ENCODE measurements at regions not wholly inside any gene's neighbourhood (a gene's known extent, or its start where the extent isn't known, plus 50 kb on each side); places are given as distances from the start of the nearest gene placed in this dataset.

DNA sequence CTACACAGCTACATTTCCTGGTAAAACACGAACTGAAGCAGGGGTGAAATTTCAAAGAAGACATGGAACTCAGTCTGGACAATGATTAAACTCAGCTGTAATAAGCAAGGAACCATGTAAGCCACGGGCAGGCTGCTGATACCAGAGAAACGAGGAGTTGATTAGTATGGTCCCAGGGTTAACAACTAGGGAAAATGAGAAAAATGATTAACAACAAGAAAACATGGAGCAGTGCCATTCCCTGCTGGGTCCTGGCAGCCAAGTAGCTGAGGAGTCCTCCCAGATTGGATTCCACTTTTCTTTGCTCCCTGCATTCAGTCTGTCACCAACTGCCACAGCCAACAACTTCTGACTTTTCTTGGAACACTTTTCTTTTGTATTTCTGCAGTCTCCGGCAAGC is 517.0 kb upstream of the KLHL29 start:
- DNase-seq (ENCODE audit: extremely low read depth, low read depth) = no peak
- TF ChIP-seq, protein P1, sequence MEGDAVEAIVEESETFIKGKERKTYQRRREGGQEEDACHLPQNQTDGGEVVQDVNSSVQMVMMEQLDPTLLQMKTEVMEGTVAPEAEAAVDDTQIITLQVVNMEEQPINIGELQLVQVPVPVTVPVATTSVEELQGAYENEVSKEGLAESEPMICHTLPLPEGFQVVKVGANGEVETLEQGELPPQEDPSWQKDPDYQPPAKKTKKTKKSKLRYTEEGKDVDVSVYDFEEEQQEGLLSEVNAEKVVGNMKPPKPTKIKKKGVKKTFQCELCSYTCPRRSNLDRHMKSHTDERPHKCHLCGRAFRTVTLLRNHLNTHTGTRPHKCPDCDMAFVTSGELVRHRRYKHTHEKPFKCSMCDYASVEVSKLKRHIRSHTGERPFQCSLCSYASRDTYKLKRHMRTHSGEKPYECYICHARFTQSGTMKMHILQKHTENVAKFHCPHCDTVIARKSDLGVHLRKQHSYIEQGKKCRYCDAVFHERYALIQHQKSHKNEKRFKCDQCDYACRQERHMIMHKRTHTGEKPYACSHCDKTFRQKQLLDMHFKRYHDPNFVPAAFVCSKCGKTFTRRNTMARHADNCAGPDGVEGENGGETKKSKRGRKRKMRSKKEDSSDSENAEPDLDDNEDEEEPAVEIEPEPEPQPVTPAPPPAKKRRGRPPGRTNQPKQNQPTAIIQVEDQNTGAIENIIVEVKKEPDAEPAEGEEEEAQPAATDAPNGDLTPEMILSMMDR (IDR thresholded peaks at IDR 0.05; ENCODE audit: low read depth, low read length, missing control alignments) = no peak
- H3K4me3 ChIP-seq (replicated peaks; ENCODE audit: low read depth, low read length) = no peak overlapping the region

DNA sequence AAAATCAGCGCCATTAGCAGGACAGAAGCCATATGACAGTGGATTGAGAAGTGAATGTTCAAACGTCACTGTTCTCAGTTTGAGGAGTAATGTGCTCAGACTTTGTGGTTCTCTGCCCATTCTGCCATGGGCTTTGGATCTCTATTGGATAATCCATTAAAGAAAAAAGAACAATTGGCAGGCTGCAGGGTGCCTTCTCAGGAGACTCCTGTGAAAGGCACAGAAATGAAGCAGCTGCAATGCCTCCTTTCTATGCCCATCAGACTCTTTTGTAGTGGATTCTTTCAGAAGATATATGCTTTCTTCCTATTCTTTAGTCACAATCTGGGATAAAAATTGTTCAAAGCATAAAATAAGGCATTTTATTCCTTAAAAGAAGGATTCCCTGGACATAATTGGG is 506.9 kb upstream of the KLHL29 start:
- DNase-seq (ENCODE audit: extremely low read depth, low read depth) = no peak
- TF ChIP-seq, protein P1 (IDR thresholded peaks at IDR 0.05; ENCODE audit: low read depth, low read length, missing control alignments) = no peak
- H3K4me3 ChIP-seq (replicated peaks; ENCODE audit: low read depth, low read length) = no peak overlapping the region

DNA sequence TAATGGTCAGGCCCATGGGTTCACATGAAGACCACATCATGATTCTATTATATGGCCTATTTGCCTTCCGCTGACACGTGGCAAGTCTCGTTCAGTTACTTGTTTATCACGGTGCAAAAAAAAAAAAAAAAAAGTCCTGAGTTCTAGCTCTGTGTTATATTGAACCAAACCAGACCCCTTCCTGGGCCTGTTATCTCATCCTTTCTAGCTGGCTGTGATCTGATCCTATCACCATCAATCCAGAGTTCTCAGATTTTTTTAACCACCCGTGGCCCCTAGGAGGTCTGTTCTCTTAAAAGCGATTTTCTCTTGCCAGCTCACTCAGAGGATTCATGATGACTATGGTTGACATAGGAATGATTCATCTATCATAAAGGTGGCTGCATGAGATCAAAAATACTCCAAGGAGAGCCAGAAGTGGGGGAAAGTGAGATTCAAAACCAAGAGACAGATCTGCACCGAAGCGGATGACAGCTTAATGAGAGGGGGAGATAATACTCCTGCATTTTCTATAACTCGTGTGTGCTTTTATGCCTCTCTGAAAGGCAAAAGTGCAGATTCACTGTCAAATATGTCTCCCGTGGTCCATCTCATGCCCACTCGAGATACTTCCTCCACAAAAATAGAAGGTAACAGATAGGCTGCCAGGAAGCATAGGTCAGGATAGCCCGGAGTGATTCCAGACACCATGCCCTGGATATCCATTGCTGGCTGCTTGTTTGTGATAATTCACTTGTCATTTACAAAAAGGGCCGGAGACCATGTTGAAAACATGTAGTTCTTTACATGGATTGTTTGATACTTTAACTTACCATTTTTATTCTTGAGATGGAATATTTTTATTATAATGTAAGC is 505.7 kb upstream of the KLHL29 start:
- no peak for DNase-seq (ENCODE audit: extremely low read depth, low read depth)
- H3K4me3 ChIP-seq (replicated peaks; ENCODE audit: low read depth, low read length) = no peak overlapping the region
- TF ChIP-seq, protein P1 (IDR thresholded peaks at IDR 0.05; ENCODE audit: low read depth, low read length, missing control alignments) = no peak

DNA sequence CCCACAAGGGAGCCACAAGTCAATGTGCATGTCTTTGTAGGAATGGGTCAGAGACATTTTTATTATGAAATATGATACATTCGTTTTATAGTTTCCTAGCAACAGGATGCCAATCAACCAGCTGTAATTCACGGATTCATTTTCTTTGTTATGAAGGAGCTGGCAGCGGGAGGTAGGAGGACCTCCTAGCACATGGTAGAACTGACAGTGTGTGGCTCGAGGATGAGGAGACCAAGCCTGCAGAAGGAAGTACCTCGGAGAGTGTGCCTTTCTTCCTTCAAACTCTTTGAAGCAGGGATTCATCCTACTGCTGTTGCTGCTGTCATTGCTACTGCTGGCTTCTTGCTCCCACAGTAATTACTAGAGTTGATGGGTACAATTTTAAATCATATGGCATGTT is 504.8 kb upstream of the KLHL29 start:
- DNase-seq (ENCODE audit: extremely low read depth, low read depth) = no peak
- H3K4me3 ChIP-seq (replicated peaks; ENCODE audit: low read depth, low read length) = no peak overlapping the region
- TF ChIP-seq, protein P1 (IDR thresholded peaks at IDR 0.05; ENCODE audit: low read depth, low read length, missing control alignments) = no peak

DNA sequence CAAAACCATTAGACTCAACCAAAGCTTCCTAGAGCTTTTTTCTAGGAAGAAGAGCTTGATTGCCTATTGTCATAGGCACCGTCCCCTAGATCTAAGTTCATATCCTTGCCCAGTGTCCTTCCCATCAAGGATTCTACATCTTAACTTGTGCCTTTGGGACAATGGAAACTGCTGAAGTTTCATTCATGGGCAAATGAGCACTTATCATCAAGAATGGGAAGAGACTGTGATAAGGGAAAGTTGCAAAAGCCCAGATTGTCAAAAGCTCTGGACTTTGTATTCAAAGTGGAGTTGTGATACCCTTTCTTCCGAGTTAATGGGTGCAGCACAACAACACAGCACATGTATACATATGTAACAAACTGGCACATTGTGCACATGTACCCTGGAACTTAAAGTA is 503.0 kb upstream of the KLHL29 start:
- TF ChIP-seq, protein P1 (IDR thresholded peaks at IDR 0.05; ENCODE audit: low read depth, low read length, missing control alignments) = no peak
- no peak for DNase-seq (ENCODE audit: extremely low read depth, low read depth)

DNA sequence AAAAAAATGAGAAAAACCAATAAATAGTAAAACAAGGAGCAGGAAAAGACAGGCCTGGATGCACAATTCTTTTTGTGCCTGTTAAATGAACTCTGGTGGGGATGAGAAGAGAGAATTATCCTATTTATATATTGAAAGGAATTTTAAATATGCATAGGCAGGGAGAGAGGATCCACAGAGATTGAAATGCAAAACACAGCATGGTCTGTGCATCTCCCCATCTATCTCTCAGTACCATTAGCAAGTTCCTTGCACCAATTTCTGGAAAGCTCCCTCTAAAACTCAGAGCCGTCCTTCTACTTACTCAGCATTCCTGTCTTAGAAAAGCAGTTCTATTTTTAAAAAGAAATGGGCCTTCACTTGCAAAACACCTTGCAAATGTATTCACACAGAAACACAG is 502.3 kb upstream of the KLHL29 start:
- no peak overlapping the region for H3K4me3 ChIP-seq (replicated peaks; ENCODE audit: low read depth, low read length)
- DNase-seq (ENCODE audit: extremely low read depth, low read depth) = no peak
- TF ChIP-seq, protein P1 (IDR thresholded peaks at IDR 0.05; ENCODE audit: low read depth, low read length, missing control alignments) = no peak

More for the DNA sequence above, 503.0 kb upstream of the KLHL29 start:
- H3K4me3 ChIP-seq (replicated peaks; ENCODE audit: low read depth, low read length) = no peak overlapping the region

Measured in HFF-Myc (cell line).